Cardiac muscle cell (in vitro differentiated cells and primary cell): ENCODE measurements at regions not wholly inside any gene's neighbourhood (a gene's known extent, or its start where the extent isn't known, plus 50 kb on each side); places are given as distances from the start of the nearest gene placed in this dataset.

Source experiments
- DNase-seq, 2 donors: peaks; one replicate each; pipeline versions ENCODE4 v3.0.0 to v3.0.0-alpha.2; 2010 to 2017; ENCODE audit warnings: low read depth in 1 of 2, low spot score in 1 of 2
- H3K27ac ChIP-seq: fragments of 200-600 bp; sonication (generic); 2 replicates; pipeline ENCODE4 v1.5.1; 2016
- H3K27me3 ChIP-seq: fragments of 200-600 bp; sonication (generic); 2 replicates; pipeline ENCODE4 v1.6.0; 2016; ENCODE audit warnings: control low read depth
- H3K36me3 ChIP-seq: fragments of 200-600 bp; sonication (generic); 2 replicates; pipeline ENCODE4 v1.5.1; 2016; ENCODE audit warnings: control low read depth
- H3K4me1 ChIP-seq: fragments of 200-600 bp; sonication (generic); 2 replicates; pipeline ENCODE4 v1.8.1; 2017; ENCODE audit warnings: low read depth, mild to moderate bottlenecking, mixed run types
- H3K4me3 ChIP-seq: fragments of 200-600 bp; sonication (generic); 2 replicates; pipeline ENCODE4 v1.5.1; 2016; ENCODE audit warnings: mild to moderate bottlenecking
- H3K9me3 ChIP-seq: fragments of 200-600 bp; sonication (generic); 2 replicates; pipeline ENCODE4 v1.5.1; 2017; ENCODE audit warnings: low read depth, mild to moderate bottlenecking, control low read depth
- TF ChIP-seq, protein P1 (sequence below): IDR thresholded peaks from 2 replicates; pipeline ENCODE4 v1.5.1; 2012; ENCODE audit warnings: low read depth, mild to moderate bottlenecking, low read length

DNA sequence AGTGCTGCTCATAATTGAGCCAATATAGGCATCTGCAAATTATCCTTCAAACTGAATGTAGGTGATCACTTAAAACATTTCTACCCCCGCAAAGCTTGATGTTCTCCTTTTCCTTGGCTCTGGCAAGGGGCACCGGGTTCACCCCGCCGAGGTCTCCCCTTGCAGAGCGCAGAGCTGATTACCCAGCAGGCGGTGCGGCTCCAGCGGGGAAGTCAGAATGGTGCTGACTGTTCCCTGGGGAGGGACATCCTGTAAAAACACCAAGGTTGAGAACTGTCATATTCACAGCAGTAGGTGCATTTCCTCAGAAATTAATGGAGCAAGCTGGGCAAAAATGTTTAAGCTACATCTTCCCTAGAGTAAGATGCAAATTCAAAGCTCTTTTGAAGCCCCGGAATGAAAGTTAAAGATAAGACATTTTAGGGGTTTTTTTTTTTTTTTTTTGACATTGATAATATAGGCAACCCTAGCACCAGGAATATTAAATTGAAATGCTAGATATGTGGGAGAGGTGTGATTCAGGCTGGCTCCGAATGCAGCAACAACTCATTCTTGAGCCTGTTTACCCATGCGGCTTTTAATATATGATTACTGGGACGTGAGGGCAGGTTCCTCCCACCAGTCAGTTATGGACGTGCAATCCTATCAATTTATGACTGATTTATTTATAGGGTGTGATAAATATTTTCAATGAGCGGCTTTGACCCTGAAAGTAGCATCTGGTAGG lies 767.3 kb upstream of the TENM3 start:
- DNase-seq = peak; percentile 1 to 3
- TF ChIP-seq, protein P1, sequence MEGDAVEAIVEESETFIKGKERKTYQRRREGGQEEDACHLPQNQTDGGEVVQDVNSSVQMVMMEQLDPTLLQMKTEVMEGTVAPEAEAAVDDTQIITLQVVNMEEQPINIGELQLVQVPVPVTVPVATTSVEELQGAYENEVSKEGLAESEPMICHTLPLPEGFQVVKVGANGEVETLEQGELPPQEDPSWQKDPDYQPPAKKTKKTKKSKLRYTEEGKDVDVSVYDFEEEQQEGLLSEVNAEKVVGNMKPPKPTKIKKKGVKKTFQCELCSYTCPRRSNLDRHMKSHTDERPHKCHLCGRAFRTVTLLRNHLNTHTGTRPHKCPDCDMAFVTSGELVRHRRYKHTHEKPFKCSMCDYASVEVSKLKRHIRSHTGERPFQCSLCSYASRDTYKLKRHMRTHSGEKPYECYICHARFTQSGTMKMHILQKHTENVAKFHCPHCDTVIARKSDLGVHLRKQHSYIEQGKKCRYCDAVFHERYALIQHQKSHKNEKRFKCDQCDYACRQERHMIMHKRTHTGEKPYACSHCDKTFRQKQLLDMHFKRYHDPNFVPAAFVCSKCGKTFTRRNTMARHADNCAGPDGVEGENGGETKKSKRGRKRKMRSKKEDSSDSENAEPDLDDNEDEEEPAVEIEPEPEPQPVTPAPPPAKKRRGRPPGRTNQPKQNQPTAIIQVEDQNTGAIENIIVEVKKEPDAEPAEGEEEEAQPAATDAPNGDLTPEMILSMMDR = no peak

DNA sequence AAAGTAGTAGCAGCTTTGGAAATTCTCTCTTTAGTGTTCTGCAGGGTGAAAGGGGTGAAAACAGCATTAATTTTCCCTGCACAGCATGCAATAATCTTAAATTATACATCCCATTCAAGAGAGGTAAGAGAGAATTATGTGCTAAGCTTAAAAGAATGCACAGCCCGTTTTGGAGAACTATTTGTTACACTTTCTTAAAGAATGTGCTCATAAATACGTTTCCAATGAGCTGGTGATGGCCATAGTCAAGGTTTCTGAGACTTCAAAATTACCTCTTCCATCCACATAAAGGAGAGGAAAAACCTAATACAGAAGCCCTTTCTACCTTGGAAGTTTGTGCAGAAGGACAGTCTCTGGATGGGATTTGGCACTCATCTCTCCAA lies 766.7 kb upstream of the TENM3 start:
- TF ChIP-seq, protein P1 = no peak
- H3K27ac ChIP-seq = no peak overlapping the region
- no peaks in the 10 kb centered on the region for H3K27me3 ChIP-seq
- H3K4me1 ChIP-seq = no peaks in the 10 kb centered on the region
- DNase-seq = no peak
- H3K4me3 ChIP-seq = no peak overlapping the region
- no peaks in the 10 kb centered on the region for H3K36me3 ChIP-seq
- H3K9me3 ChIP-seq = no peaks in the 10 kb centered on the region

More for the DNA sequence above, 767.3 kb upstream of the TENM3 start:
- Histone ChIP-seq H3K27ac (no peak overlapping the region), H3K4me3 (no peak overlapping the region), H3K27me3 (no peaks in the 10 kb centered on the region), H3K9me3 (no peaks in the 10 kb centered on the region), H3K36me3 (no peaks in the 10 kb centered on the region), H3K4me1 (no peaks in the 10 kb centered on the region)

DNA sequence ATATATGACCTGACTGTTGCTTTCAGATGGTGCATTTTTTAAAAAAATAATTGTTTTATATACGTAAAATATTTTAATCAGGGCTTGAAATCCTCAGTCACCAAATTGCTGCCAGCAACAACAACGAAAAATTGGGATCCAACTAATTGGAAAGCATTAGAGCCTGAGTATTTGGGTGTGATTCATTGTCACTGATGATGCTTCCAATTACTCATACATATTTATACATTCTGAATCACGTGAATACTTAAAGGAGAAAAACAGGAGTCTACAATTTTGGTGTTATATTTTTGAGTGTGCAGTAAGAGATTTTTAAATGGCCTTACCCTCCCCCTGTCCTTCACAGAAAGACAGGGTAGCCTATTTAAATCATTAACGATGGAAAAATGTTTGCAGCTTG lies 765.6 kb upstream of the TENM3 start:
- Histone ChIP-seq H3K27me3 (no peaks in the 10 kb centered on the region), H3K27ac (no peak overlapping the region), H3K4me1 (no peaks in the 10 kb centered on the region), H3K36me3 (no peaks in the 10 kb centered on the region), H3K4me3 (no peak overlapping the region), H3K9me3 (no peaks in the 10 kb centered on the region)
- TF ChIP-seq, protein P1 = no peak
- DNase-seq = no peak

DNA sequence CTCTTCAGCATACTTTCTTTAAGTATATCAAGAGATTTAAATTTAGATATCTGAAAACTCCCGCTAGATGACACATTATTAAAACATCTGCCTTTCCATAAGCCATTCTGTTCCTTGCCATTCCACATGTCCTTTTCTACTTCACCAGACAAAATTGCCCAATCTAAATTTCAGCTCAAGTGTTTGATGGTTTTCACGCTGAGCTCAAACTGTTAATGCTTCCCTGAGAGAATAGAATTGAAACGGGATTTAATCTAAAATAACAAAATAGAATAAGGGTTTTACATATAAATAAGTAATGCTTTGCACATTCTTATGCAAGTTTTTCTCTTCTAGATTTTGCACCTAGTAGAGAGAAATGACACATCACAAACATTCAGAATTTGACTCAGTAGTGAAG lies 764.5 kb upstream of the TENM3 start:
- Histone ChIP-seq H3K27me3 (no peaks in the 10 kb centered on the region), H3K27ac (no peak overlapping the region), H3K9me3 (no peaks in the 10 kb centered on the region), H3K4me3 (no peak overlapping the region), H3K4me1 (no peaks in the 10 kb centered on the region), H3K36me3 (no peaks in the 10 kb centered on the region)
- TF ChIP-seq, protein P1 = no peak
- no peak for DNase-seq

DNA sequence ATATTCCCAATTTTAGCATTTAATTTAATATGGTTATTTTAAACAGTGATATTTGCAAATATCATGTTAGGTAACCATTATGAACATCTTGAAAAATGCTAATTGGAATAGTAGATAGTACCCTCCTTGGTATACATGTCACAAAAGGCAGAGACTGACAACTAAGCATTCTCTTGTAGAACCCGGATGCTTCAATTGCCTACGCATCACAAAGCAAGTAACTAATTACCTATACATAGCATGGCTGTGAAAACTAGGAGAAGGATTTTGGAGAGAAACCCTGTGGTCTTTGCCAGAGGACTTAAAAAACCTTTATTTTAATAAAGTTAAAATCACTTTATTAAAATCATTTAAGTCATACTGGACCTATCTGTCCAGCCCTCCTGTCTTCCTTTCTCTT lies 764.1 kb upstream of the TENM3 start:
- no peaks in the 10 kb centered on the region for H3K9me3 ChIP-seq
- no peak overlapping the region for H3K4me3 ChIP-seq
- TF ChIP-seq, protein P1 = no peak
- no peak for DNase-seq
- H3K27ac ChIP-seq = no peak overlapping the region
- H3K4me1 ChIP-seq = no peaks in the 10 kb centered on the region
- H3K27me3 ChIP-seq = no peaks in the 10 kb centered on the region
- H3K36me3 ChIP-seq = no peaks in the 10 kb centered on the region
